ENCODE measurements at regions not wholly inside any gene's neighbourhood (a gene's known extent, or its start where the extent isn't known, plus 50 kb on each side); places are given as distances from the start of the nearest gene placed in this dataset.

DNA sequence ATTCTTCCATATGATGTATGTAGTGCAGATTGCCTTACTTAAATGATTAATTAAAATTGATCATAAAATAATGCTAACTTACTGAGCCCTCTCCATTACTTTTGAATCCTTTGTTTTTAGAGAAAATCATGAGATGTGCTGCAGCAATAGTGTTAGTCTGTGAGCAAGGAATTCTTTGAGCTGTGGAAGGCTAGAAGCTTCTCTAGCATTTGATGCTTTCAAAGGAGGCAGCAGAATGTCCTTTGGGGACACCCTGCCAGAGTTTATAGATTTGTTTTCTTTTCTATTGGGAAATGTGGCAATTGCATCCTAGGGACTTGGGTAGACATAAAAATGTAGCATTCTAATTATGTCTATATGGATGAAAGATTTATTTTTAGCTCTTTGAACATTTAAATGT, 284.1 kb upstream of the SMIM30 start:
- TF ChIP-seq, protein P1, sequence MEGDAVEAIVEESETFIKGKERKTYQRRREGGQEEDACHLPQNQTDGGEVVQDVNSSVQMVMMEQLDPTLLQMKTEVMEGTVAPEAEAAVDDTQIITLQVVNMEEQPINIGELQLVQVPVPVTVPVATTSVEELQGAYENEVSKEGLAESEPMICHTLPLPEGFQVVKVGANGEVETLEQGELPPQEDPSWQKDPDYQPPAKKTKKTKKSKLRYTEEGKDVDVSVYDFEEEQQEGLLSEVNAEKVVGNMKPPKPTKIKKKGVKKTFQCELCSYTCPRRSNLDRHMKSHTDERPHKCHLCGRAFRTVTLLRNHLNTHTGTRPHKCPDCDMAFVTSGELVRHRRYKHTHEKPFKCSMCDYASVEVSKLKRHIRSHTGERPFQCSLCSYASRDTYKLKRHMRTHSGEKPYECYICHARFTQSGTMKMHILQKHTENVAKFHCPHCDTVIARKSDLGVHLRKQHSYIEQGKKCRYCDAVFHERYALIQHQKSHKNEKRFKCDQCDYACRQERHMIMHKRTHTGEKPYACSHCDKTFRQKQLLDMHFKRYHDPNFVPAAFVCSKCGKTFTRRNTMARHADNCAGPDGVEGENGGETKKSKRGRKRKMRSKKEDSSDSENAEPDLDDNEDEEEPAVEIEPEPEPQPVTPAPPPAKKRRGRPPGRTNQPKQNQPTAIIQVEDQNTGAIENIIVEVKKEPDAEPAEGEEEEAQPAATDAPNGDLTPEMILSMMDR (IDR thresholded peaks at IDR 0.05; ENCODE audit: insufficient read depth, low read depth, low read length): no peak
- ChIA-PET CTCF (no interaction called here), POLR2A (no interaction called here)
- H3K36me3 ChIP-seq (ENCODE audit: control insufficient read depth, insufficient read depth, low read length): no peaks in the 10 kb centered on the region
- H3K27me3 ChIP-seq (ENCODE audit: control insufficient read depth, insufficient read depth, low read length): no peaks in the 10 kb centered on the region
- H3K4me3 ChIP-seq (ENCODE audit: low read depth, low read length): no peak overlapping the region
- no peak for DNase-seq (ENCODE audit: low read depth)

DNA sequence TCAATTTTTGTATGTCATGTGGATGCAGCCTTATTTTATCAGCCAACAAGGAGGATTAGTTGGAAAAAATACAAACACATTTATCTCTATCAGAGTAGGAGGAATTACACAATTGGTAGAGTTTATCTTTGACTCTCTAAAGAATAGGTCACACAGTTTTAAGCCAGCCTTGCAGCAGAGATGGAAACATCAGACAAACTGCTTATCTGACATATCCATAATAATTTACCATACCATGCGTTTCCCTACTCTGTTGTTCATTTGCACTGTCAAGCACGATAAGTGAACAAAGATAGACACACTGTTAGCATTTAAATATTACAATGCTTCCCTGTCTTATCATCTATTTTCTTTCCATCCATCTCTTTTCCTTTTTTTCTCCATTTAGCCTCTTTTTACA, 283.7 kb upstream of the SMIM30 start:
- H3K27me3 ChIP-seq (ENCODE audit: control insufficient read depth, insufficient read depth, low read length): no peaks in the 10 kb centered on the region
- ChIA-PET POLR2A (no interaction called here), CTCF (no interaction called here)
- DNase-seq (ENCODE audit: low read depth): no peak
- H3K36me3 ChIP-seq (ENCODE audit: control insufficient read depth, insufficient read depth, low read length): no peaks in the 10 kb centered on the region
- no peak overlapping the region for H3K4me3 ChIP-seq (ENCODE audit: low read depth, low read length)
- TF ChIP-seq, protein P1 (IDR thresholded peaks at IDR 0.05; ENCODE audit: insufficient read depth, low read depth, low read length): no peak

DNA sequence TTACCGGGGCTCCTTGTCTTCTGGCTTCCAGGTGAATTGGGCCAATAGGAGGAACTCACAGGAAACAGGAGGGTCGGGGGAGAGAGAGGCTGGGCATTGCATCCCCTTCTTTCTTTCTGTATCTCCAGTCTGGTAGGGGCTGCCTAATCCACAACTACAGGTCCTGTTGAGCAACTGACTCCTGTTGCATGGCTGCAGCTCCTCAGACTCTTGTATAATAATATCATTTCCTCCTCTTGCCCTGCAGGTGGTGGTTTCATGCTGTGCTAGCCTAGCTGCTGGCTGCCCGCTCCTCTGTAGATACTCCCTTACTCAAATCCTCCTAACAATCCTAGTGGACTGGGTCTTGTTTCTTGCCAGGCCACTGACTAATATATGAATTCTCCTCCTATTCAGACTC, 276.5 kb upstream of the SMIM30 start:
- TF ChIP-seq, protein P1 (IDR thresholded peaks at IDR 0.05; ENCODE audit: insufficient read depth, low read depth, low read length): no peak
- CTCF ChIA-PET: no interaction called here

DNA sequence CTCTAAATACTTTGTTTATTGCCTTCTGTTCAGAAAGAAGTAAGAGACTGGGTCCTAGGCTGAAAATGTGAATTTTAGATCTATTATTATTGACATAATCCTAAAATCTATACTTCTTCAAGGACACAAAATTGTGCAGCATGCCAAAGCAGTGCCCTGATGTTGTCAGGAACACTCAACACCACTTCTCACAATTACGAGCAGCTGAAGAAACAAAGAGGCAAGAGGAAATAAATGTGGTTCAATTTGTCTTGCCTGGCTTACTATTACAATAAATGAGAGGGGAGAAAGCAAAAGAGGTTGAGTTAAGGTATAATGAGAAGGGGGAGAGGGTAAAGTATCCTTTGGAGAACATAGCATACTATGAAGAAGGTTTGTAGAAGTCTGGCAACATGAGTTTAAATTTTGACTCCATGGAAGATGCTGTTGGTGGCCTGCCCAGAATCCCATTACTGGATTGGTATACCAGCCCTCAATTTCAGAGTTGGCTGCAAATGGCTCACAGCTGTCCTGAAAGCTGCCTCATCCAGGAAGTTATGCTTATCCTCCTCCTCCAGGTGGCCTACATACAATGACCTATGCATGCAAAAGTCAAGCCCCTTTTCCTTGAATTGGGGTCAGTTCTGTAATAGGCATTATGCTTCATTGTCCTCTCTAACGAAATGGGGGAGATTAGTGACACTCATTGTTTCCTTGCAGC, 274.6 kb upstream of the SMIM30 start:
- Histone ChIP-seq H3K4me3 (ENCODE audit: low read depth, low read length) (no peak overlapping the region), H3K27me3 (ENCODE audit: control insufficient read depth, insufficient read depth, low read length) (no peaks in the 10 kb centered on the region), H3K36me3 (ENCODE audit: control insufficient read depth, insufficient read depth, low read length) (no peaks in the 10 kb centered on the region)
- ChIA-PET POLR2A (no interaction called here), CTCF (interaction anchor here (1.2 kb wide), 1 partner anchor 29 kb away, joined by 3 read pairs; no protein-coding TSS in a partner anchor)
- DNase-seq (ENCODE audit: low read depth): no peak
- TF ChIP-seq, protein P1 (IDR thresholded peaks at IDR 0.05; ENCODE audit: insufficient read depth, low read depth, low read length): no peak

More for the DNA sequence above, 276.5 kb upstream of the SMIM30 start:
- POLR2A ChIA-PET: no interaction called here
- no peaks in the 10 kb centered on the region for H3K27me3 ChIP-seq (ENCODE audit: control insufficient read depth, insufficient read depth, low read length)
- no peak overlapping the region for H3K4me3 ChIP-seq (ENCODE audit: low read depth, low read length)
- DNase-seq (ENCODE audit: low read depth): no peak
- no peaks in the 10 kb centered on the region for H3K36me3 ChIP-seq (ENCODE audit: control insufficient read depth, insufficient read depth, low read length)

DNA sequence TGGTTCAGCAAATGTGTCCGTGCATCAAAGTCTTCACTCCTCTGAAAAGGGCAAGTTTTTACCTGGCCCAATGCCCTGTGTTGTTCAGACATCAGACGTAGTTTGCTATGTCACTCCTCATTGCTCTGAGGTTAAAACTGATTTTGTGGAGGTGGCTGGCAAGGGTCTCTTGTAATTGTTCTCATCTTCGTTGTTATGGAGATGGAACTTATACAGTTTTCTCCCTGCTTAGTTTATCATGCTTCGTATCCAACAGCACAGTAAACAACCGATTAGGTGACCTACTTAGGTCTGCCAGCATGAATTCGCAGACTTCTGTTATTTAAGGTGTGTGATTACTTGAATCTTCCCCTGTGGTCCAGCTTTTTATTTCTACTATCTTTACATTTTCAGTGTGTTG, 274.1 kb upstream of the SMIM30 start:
- Histone ChIP-seq H3K27me3 (ENCODE audit: control insufficient read depth, insufficient read depth, low read length) (no peaks in the 10 kb centered on the region), H3K4me3 (ENCODE audit: low read depth, low read length) (no peak overlapping the region), H3K36me3 (ENCODE audit: control insufficient read depth, insufficient read depth, low read length) (no peaks in the 10 kb centered on the region)
- DNase-seq (ENCODE audit: low read depth): no peak
- TF ChIP-seq, protein P1 (IDR thresholded peaks at IDR 0.05; ENCODE audit: insufficient read depth, low read depth, low read length): no peak
- ChIA-PET POLR2A (no interaction called here), CTCF (interaction anchor here (1.2 kb wide), 1 partner anchor 29 kb away, joined by 3 read pairs; no protein-coding TSS in a partner anchor)
